ENCODE measurements at regions not wholly inside any gene's neighbourhood (a gene's known extent, or its start where the extent isn't known, plus 50 kb on each side); places are given as distances from the start of the nearest gene placed in this dataset.

DNA sequence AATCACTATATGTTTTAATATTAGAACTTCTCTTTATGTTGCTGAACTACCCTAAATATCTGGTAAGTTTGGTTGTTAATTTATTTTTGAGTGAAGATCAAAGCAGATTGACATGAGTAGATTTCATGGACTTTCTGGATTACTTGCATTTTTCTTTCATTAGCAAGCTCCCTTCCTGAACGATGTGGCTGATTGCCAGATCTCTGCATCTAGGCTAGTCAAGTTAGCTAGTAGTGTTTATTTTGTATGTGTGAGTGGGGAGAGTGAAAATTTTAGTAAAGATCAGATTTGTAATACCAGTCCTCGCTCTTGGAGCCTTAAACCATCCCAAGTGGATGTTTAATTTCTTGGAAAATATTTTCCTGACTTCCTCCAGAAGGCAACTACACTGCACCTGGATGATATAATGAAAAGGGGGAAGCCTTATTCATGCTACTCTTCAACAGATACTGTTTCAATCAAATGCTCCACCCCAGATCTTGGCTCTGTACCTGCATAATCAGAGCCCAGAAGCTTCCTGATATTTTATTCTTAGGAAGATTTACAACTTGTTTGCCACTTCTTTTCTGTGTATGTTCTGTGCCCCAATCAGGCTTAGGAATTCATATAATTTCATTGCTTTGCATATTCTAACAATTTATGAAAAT is 143.2 kb upstream of the GRIA4 start:
- DNase-seq, result no peak
- H3K9ac ChIP-seq (ENCODE audit: low read depth, low read length), result no peak overlapping the region
- no peaks in the 10 kb centered on the region for H3K36me3 ChIP-seq (ENCODE audit: insufficient read depth, low read length)
- H3K4me3 ChIP-seq (ENCODE audit: low read depth in 1 of 2, low read length in 2 of 2), result no peak overlapping the region
- no peak overlapping the region for H2AFZ ChIP-seq (ENCODE audit: low read depth, low read length)
- ATAC-seq (ENCODE audit: insufficient read depth, low read depth), result no peak
- H4K20me1 ChIP-seq (ENCODE audit: insufficient read depth, low read length), result no peaks in the 10 kb centered on the region
- no peaks in the 10 kb centered on the region for H3K27me3 ChIP-seq (ENCODE audit: insufficient read depth, low read length, poor library complexity)
- no peaks in the 10 kb centered on the region for H3K9me3 ChIP-seq (ENCODE audit: insufficient read depth, low read length, severe bottlenecking)
- no peaks in the 10 kb centered on the region for H3K79me2 ChIP-seq (ENCODE audit: insufficient read depth, low read length)
- TF ChIP-seq, protein P1, sequence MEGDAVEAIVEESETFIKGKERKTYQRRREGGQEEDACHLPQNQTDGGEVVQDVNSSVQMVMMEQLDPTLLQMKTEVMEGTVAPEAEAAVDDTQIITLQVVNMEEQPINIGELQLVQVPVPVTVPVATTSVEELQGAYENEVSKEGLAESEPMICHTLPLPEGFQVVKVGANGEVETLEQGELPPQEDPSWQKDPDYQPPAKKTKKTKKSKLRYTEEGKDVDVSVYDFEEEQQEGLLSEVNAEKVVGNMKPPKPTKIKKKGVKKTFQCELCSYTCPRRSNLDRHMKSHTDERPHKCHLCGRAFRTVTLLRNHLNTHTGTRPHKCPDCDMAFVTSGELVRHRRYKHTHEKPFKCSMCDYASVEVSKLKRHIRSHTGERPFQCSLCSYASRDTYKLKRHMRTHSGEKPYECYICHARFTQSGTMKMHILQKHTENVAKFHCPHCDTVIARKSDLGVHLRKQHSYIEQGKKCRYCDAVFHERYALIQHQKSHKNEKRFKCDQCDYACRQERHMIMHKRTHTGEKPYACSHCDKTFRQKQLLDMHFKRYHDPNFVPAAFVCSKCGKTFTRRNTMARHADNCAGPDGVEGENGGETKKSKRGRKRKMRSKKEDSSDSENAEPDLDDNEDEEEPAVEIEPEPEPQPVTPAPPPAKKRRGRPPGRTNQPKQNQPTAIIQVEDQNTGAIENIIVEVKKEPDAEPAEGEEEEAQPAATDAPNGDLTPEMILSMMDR (IDR thresholded peaks at IDR 0.05; ENCODE audit: borderline replicate concordance, extremely low read depth, low read length, poor library complexity, severe bottlenecking), result no peak
- no peak for TF ChIP-seq EZH2 (IDR thresholded peaks at IDR 0.05; ENCODE audit: borderline replicate concordance, low read depth, low read length, severe bottlenecking)
- no peak overlapping the region for H3K27ac ChIP-seq (ENCODE audit: low read length)
- H3K4me2 ChIP-seq (ENCODE audit: insufficient read depth, low read length), result no peak overlapping the region
- no peaks in the 10 kb centered on the region for H3K4me1 ChIP-seq (ENCODE audit: insufficient read depth, low read length)

DNA sequence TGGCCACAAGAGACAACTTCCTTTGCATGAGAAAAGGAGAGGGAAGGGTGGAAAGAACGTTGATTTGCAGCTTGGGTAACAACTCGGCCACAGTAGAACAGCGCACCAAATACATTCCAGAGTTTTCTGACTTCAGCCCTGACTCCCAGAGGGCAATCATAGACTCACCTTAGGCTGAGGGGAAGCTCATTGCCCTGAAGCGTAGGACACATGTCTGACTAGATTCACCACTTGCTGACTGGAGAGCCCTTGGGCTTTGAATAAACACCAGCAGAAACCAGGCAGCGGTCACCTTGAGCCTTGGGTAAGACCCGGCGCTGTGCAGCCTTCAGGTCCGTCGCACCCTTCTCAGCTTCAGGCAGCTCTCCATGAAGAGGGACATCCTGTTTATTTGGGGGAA is 151.8 kb upstream of the GRIA4 start:
- no peaks in the 10 kb centered on the region for H3K36me3 ChIP-seq (ENCODE audit: insufficient read depth, low read length)
- no peak for ATAC-seq (ENCODE audit: insufficient read depth, low read depth)
- H3K4me3 ChIP-seq (ENCODE audit: low read depth in 1 of 2, low read length in 2 of 2), result no peak overlapping the region
- H4K20me1 ChIP-seq (ENCODE audit: insufficient read depth, low read length), result no peaks in the 10 kb centered on the region
- H3K79me2 ChIP-seq (ENCODE audit: insufficient read depth, low read length), result no peaks in the 10 kb centered on the region
- no peak overlapping the region for H2AFZ ChIP-seq (ENCODE audit: low read depth, low read length)
- no peak overlapping the region for H3K9ac ChIP-seq (ENCODE audit: low read depth, low read length)
- H3K27me3 ChIP-seq (ENCODE audit: insufficient read depth, low read length, poor library complexity), result no peaks in the 10 kb centered on the region
- H3K27ac ChIP-seq (ENCODE audit: low read length), result no peak overlapping the region
- TF ChIP-seq, protein P1 (IDR thresholded peaks at IDR 0.05; ENCODE audit: borderline replicate concordance, extremely low read depth, low read length, poor library complexity, severe bottlenecking), result no peak
- no peak for TF ChIP-seq EZH2 (IDR thresholded peaks at IDR 0.05; ENCODE audit: borderline replicate concordance, low read depth, low read length, severe bottlenecking)
- H3K4me2 ChIP-seq (ENCODE audit: insufficient read depth, low read length), result no peak overlapping the region
- no peak for DNase-seq
- no peaks in the 10 kb centered on the region for H3K4me1 ChIP-seq (ENCODE audit: insufficient read depth, low read length)
- H3K9me3 ChIP-seq (ENCODE audit: insufficient read depth, low read length, severe bottlenecking), result no peaks in the 10 kb centered on the region

DNA sequence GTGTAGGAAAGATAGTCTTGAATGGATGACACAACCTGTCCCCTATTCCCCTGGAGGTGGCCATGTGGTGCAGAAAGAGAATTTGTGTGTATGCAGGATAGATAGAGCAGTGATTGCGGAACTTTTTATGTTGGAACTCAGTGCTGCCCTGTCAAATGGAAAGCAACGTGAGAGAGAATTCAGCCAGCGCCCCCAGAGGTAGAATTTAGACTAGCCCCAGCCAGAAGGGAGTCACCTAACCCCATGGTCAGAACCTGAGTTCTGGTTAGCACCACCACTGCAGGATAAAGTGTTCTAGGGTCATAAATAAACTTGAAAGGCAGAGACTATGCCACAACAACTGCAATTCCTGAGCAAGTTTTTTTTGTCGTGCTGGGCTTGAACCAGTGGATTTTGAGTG is 152.9 kb upstream of the GRIA4 start:
- Histone ChIP-seq H3K4me2 (ENCODE audit: insufficient read depth, low read length) (no peak overlapping the region), H3K9ac (ENCODE audit: low read depth, low read length) (no peak overlapping the region), H2AFZ (ENCODE audit: low read depth, low read length) (no peak overlapping the region), H3K79me2 (ENCODE audit: insufficient read depth, low read length) (no peaks in the 10 kb centered on the region), H3K4me3 (ENCODE audit: low read depth in 1 of 2, low read length in 2 of 2) (no peak overlapping the region), H4K20me1 (ENCODE audit: insufficient read depth, low read length) (no peaks in the 10 kb centered on the region), H3K36me3 (ENCODE audit: insufficient read depth, low read length) (no peaks in the 10 kb centered on the region), H3K9me3 (ENCODE audit: insufficient read depth, low read length, severe bottlenecking) (no peaks in the 10 kb centered on the region), H3K27ac (ENCODE audit: low read length) (no peak overlapping the region), H3K4me1 (ENCODE audit: insufficient read depth, low read length) (no peaks in the 10 kb centered on the region), H3K27me3 (ENCODE audit: insufficient read depth, low read length, poor library complexity) (no peaks in the 10 kb centered on the region)
- no peak for DNase-seq
- no peak; the same call in 2 of the 3 replicates for ATAC-seq (ENCODE audit: insufficient read depth, low read depth)
- no peak for TF ChIP-seq EZH2 (IDR thresholded peaks at IDR 0.05; ENCODE audit: borderline replicate concordance, low read depth, low read length, severe bottlenecking)
- TF ChIP-seq, protein P1 (IDR thresholded peaks at IDR 0.05; ENCODE audit: borderline replicate concordance, extremely low read depth, low read length, poor library complexity, severe bottlenecking), result no peak

All from DND-41 (cell line).